Omental fat pad (tissue), 3 donors: ENCODE measurements at regions not wholly inside any gene's neighbourhood (a gene's known extent, or its start where the extent isn't known, plus 50 kb on each side); places are given as distances from the start of the nearest gene placed in this dataset.

Source experiments
- ATAC-seq: fragments of 150-250 bp; one replicate; pipeline ENCODE4 v1.9.1; 2016; ENCODE audit warnings: mild to moderate bottlenecking, moderate library complexity; ENCODE audit not compliant: low FRiP score
- DNase-seq: peaks from one replicate; pipeline ENCODE4 v3.0.0-alpha.2; 2019; ENCODE audit warnings: low spot score
- CTCF ChIP-seq, 3 donors: fragments of 450-650 bp; IDR thresholded peaks; one replicate each; pipeline ENCODE4 v1.5.1; 2016 to 2017; ENCODE audit warnings: antibody characterized with exemption in 3 of 3, mild to moderate bottlenecking in 3 of 3, moderate library complexity in 2 of 3

GRCh38 chr2:120898961-120899750 lies 163.5 kb downstream of the GLI2 start:
- DNase-seq: no peak
- no peak for TF ChIP-seq CTCF (IDR thresholded peaks at IDR 0.05)
- no peak for ATAC-seq

GRCh38 chr2:120899771-120900170 lies 164.1 kb downstream of the GLI2 start:
- ATAC-seq (no peak), DNase-seq (no peak)
- TF ChIP-seq CTCF (IDR thresholded peaks at IDR 0.05): no peak

- no peak for ATAC-seq
- DNase-seq: no peak
- no peak for TF ChIP-seq CTCF (IDR thresholded peaks at IDR 0.05)
Measured at GRCh38 chr2:120901201-120901600, 165.5 kb downstream of the GLI2 start.

GRCh38 chr2:120902592-120902991 lies 166.9 kb downstream of the GLI2 start:
- no peak for TF ChIP-seq CTCF (IDR thresholded peaks at IDR 0.05)
- ATAC-seq (no peak), DNase-seq (no peak)

- DNase-seq: no peak
- no peak for ATAC-seq
- TF ChIP-seq CTCF (IDR thresholded peaks at IDR 0.05): no peak
Measured at GRCh38 chr2:120904379-120904778, 168.7 kb downstream of the GLI2 start.

- no peak for DNase-seq
- no peak for ATAC-seq
- TF ChIP-seq CTCF (IDR thresholded peaks at IDR 0.05): no peak
Measured at GRCh38 chr2:120904830-120905234, 169.2 kb downstream of the GLI2 start.

- DNase-seq (no peak), ATAC-seq (no peak)
- no peak for TF ChIP-seq CTCF (IDR thresholded peaks at IDR 0.05)
Measured at GRCh38 chr2:120905298-120905697, 169.6 kb downstream of the GLI2 start.
